ENCODE measurements at regions not wholly inside any gene's neighbourhood (a gene's known extent, or its start where the extent isn't known, plus 50 kb on each side); places are given as distances from the start of the nearest gene placed in this dataset.

GRCh38 chr7:112581529-112581928, 100.7 kb downstream of the LSMEM1 start:
- TF ChIP-seq CTCF (IDR thresholded peaks at IDR 0.05; ENCODE audit: low read depth, low read length, poor library complexity, severe bottlenecking) (no peak), EZH2phosphoT487 (IDR thresholded peaks at IDR 0.05; ENCODE audit: borderline replicate concordance, low read length) (no peak)
